Esophagus squamous epithelium (tissue), 4 donors: ENCODE measurements at regions not wholly inside any gene's neighbourhood (a gene's known extent, or its start where the extent isn't known, plus 50 kb on each side); places are given as distances from the start of the nearest gene placed in this dataset.

Source experiments
- POLR2A ChIP-seq, 4 donors: fragments of 450-650 bp; IDR thresholded peaks; one replicate each; pipeline ENCODE4 v1.6.1; 2017; ENCODE audit warnings: antibody characterized with exemption in 4 of 4, mild to moderate bottlenecking in 4 of 4, moderate library complexity in 3 of 4
- TF ChIP-seq, protein P1 (sequence below), 6 experiments: fragments of 450-650 bp in 4 of 6; fragments of 200-600 bp in 2 of 6; sonication (generic) in 2 of 6; IDR thresholded peaks; one replicate each; pipeline ENCODE4 v1.5.1; 2016 to 2019; ENCODE audit warnings: antibody characterized with exemption in 6 of 6, mild to moderate bottlenecking in 4 of 6, moderate library complexity in 4 of 6

GRCh38 chr7:110522761-110523200 lies 568.1 kb upstream of the LRRN3 start:
- TF ChIP-seq, protein P1, sequence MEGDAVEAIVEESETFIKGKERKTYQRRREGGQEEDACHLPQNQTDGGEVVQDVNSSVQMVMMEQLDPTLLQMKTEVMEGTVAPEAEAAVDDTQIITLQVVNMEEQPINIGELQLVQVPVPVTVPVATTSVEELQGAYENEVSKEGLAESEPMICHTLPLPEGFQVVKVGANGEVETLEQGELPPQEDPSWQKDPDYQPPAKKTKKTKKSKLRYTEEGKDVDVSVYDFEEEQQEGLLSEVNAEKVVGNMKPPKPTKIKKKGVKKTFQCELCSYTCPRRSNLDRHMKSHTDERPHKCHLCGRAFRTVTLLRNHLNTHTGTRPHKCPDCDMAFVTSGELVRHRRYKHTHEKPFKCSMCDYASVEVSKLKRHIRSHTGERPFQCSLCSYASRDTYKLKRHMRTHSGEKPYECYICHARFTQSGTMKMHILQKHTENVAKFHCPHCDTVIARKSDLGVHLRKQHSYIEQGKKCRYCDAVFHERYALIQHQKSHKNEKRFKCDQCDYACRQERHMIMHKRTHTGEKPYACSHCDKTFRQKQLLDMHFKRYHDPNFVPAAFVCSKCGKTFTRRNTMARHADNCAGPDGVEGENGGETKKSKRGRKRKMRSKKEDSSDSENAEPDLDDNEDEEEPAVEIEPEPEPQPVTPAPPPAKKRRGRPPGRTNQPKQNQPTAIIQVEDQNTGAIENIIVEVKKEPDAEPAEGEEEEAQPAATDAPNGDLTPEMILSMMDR (IDR thresholded peaks at IDR 0.05) = no peak
- TF ChIP-seq POLR2A (IDR thresholded peaks at IDR 0.05) = no peak
